ENCODE measurements at regions not wholly inside any gene's neighbourhood (a gene's known extent, or its start where the extent isn't known, plus 50 kb on each side); places are given as distances from the start of the nearest gene placed in this dataset.

- POLR2A ChIA-PET: no interaction called here
- CTCF ChIA-PET: no interaction called here
These were observed 93.0 kb upstream of the GRIK3 start for GRCh38 chr1:37127254-37127748.

DNA sequence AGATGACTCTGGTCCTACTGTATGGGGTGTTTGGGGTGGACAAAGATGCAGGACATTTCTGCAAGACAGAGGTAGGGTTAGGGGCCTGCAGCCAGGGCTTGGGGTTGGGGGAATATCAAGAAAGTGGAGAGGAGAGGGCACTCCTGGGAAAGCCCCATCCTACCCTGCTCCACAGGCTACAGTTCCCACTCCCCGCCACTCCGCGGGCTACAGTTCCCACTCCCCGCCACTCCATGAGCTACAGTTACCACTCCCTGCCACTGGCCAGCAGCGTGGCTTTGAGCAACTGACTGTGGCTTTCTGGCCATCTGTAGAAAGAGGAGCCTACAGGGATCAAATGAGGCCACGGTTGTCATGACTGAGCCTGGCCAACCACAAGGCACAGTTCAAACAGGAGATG lies 93.8 kb upstream of the GRIK3 start:
- ChIA-PET CTCF (no interaction called here), POLR2A (no interaction called here)

DNA sequence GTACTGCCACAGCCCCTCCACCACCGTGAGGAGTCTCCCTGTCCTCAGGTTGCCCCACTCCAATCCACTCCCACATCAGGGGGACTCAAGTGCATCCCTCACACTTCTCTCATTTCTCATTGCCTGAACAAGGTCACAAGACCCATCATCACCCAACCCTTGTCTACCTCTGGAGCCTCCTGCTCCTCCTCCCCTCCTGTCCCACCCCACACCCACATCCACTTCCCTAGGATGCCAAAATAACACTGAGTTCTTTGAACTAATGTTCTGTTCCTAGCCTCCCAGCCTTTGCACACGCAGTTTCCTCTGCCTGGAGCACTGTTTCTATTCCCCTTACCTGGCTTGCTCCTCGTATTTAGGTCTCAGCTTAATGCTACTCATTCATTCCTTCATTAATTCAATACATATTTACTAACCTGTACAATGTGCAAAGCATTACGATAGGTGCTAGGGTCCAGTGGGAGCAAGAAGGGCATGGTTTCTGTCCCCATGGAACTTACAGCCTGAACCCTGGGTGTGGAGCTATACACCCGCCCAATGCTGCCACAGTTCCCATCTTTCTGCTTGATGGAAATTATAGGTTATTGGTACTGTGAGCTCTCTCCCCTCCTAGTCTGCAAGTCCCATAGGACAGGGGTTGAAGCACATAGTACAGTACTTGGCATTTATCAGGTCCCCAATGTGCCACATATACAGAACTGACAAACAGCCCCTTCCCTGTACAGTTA lies 96.1 kb upstream of the GRIK3 start:
- ChIA-PET CTCF (no interaction called here), POLR2A (interaction anchor here (0.6 kb wide), 1 partner anchor 311 kb away, joined by 3 read pairs; no protein-coding TSS in a partner anchor)

- ChIA-PET POLR2A (no interaction called here), CTCF (no interaction called here)
These were observed 97.0 kb upstream of the GRIK3 start for GRCh38 chr1:37131281-37131680.

DNA sequence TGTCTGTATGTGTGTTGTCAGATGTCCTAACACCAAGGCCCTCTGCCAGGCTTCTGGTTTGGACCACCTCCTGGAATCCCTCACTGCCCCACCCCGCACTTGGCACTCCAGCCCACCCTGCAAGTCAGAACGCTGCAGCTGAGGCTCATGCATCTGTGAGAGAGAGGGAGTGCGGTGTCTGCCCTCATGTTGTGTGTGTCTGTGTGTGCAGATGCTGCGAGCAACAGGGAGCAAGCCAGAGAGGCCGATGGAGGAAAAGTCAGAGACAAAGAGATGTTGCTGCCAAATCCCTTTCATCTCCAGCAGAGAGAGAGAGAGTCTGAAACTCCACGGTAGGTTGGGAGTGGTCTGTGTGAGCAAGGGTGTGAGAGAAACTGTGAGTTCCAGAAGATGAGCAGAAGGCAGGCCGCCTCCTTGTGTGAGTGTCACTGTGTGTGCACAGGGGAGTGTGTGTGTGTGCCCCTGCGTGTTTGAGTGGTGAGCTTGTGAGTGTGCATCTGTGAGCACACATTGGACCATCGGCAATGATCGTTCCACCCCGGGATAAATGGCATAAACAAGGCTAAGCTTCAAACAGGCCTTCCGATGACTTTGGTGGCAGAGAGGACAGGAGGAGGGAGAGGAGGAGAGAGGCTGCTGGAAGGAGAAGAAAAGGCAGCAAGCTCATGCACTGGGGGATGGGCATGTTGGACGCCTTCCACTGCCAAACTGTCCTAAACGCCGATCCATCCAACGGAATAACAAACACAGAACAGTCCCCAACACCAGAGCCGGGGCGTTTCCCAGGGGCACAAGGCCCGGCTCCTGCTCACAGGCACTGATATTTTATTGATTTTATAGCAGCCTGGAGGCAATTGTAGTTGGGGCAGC lies 99.2 kb upstream of the GRIK3 start:
- CTCF ChIA-PET: no interaction called here
- POLR2A ChIA-PET: no interaction called here

GRCh38 chr1:37134599-37134998 lies 100.3 kb upstream of the GRIK3 start:
- ChIA-PET CTCF (no interaction called here), POLR2A (no interaction called here)

GRCh38 chr1:37135032-37135431 lies 100.7 kb upstream of the GRIK3 start:
- ChIA-PET POLR2A (no interaction called here), CTCF (no interaction called here)

DNA sequence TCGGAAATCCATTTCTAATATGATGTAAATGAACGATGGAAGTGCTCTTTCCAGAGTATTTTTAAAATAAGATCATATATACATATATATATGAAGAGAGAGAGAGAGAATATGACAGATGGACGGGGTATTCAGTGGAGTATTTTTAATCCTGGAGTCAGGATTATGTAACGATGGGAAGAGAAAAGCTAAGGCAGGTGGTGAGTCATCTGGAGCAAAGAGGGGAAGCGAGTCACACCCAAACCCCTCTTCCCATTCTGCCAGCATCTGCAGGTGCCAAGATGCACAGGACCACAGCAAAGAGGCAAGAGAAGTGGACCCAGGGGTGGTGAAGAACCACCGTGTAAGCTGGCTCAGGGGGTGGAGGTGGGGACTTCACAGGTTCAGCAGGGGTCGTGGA lies 102.7 kb upstream of the GRIK3 start:
- ChIA-PET POLR2A (no interaction called here), CTCF (no interaction called here)

DNA sequence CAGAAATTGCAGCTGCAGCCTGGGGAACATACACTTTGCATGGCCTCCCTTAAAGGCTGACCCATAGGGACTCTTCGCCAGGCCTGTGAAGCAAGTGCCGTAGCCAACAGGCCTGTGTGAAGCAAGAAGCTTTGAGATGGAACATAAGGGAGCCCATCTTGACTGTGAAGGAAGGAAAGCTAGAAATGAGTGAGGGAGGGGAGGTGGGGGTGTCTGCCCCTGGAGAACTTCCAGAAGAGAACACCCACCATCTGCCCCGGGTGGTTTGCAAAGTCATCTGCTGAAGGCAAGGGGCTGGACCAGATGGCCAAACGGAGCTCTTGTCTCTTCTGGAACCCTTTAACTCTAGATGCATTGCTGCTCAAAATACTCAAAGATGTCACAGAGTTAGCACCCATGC lies 103.3 kb upstream of the GRIK3 start:
- ChIA-PET POLR2A (no interaction called here), CTCF (no interaction called here)

GRCh38 chr1:37143800-37144199 lies 109.5 kb upstream of the GRIK3 start:
- ChIA-PET CTCF (no interaction called here), POLR2A (no interaction called here)

- ChIA-PET POLR2A (no interaction called here), CTCF (no interaction called here)
These were observed 111.8 kb upstream of the GRIK3 start for GRCh38 chr1:37146071-37146470.

DNA sequence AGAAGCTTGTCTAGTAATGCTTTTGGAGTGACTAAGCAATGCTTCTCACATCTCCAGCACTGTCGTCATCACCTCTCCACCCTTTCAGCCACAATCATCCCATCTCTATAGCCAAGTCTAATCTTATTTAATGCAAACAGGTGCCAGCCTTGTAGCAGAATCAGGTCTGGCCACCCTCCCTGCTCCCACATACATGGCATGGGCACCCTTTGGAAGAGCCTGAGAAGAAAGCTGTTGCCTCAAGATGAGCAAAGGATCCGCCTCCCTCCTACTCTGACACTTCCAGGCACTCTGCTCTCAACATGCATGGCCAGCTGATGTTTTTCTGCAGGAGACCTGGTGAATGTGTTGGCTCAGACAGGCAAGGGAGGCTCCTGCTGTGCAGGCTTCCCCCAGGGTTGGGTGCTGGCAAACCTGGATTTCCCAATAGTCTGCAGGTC lies 113.1 kb upstream of the GRIK3 start:
- ChIA-PET POLR2A (no interaction called here), CTCF (no interaction called here)

GRCh38 chr1:37147906-37148305 lies 113.6 kb upstream of the GRIK3 start:
- ChIA-PET CTCF (no interaction called here), POLR2A (no interaction called here)

- ChIA-PET CTCF (no interaction called here), POLR2A (no interaction called here)
These were observed 114.3 kb upstream of the GRIK3 start for GRCh38 chr1:37148663-37149062.

GRCh38 chr1:37149296-37149695 lies 115.0 kb upstream of the GRIK3 start:
- POLR2A ChIA-PET: no interaction called here
- CTCF ChIA-PET: no interaction called here

DNA sequence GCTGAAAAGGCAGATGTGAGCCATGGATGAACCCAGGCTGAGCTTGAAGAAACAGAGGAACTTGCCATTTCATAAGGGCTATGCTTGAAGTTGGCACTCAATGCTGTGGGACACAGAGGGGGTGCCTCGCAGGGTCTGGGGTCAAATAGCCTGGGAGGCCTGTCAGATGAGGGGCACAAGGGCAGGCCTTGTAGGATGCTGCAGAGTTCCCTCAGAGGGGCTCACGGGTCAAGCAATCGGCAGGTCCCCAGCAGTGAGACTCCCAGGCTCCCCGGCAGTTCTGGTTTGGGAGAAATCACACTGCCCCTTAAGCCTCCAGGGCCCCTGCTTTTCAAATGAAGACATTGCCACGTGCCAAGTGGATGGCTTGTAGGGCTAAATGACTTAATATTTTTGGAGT lies 116.7 kb upstream of the GRIK3 start:
- ChIA-PET CTCF (no interaction called here), POLR2A (no interaction called here)

DNA sequence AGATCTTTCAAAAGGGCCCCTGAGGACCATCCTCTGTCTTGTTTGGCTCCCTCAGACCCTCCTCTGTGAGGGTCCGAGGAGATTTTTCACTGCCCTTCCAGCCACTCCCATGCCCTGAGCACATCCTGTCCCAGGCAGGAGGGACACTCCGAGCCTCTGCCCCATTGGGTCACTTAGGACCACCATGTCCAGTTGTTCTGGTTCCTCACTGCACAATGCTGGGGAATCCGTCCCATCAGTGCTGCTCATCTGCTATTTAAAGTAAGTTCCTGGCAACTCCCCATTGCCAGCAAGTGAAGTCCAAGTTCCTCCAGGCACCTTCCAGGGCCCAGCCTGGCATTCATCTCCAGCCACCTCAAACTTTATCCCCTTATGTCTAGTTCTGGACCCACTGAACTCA lies 117.5 kb upstream of the GRIK3 start:
- POLR2A ChIA-PET: no interaction called here
- CTCF ChIA-PET: no interaction called here

- POLR2A ChIA-PET: no interaction called here
- CTCF ChIA-PET: no interaction called here
These were observed 118.2 kb upstream of the GRIK3 start for GRCh38 chr1:37152491-37152890.

DNA sequence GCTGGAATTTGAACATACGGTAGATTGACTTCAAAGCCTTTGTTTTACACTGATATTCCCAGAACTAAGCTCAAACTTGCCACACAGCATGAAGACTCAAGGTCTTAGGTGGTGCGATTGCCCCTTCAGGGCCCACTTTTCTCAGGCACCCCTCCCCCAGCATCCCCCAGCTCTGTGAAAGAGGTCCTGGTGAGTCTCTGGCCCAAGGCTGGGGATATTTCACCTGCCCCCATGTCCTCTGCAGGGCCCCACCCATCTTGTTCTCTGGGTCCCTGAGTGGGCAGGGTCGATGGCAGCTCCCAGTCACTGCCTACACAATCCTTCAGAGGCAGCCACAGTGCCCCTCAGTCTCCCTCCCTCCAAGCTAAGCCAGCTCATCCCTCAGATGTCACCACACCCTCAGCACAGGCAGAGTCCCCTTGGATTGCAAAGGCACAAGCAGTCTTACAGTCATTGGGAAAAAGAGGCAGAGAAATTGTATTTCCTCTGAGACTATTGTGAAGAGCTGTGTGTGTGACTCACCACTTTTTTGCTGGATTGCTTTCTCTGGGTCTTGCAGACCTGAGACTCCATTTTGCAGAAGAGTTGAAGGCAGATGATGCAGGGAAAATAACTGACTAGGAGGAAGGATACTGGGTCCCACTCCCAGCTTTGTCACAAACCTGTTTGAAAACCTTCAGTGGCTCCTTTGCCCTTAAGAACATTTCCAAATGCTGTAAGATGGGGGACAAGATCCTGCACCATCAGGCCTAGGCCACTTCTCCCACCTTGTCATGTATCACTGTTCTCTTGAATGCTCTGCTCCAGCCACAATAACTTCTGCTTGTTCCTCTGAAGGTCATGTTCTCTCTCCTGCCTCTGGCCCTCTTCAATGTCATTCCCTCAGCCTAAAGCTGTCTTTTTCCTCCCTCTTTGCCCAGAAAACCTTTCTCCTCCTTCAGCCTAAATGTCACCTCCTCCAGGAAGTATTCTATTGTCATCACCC lies 119.1 kb upstream of the GRIK3 start:
- ChIA-PET CTCF (no interaction called here), POLR2A (no interaction called here)

GRCh38 chr1:37156646-37157045 lies 122.3 kb upstream of the GRIK3 start:
- ChIA-PET CTCF (no interaction called here), POLR2A (no interaction called here)

- ChIA-PET POLR2A (no interaction called here), CTCF (no interaction called here)
These were observed 123.3 kb upstream of the GRIK3 start for GRCh38 chr1:37157634-37158033.
